A673 (cell line): ENCODE measurements at regions not wholly inside any gene's neighbourhood (a gene's known extent, or its start where the extent isn't known, plus 50 kb on each side); places are given as distances from the start of the nearest gene placed in this dataset.

Source experiments
- BruUV-seq: library from RNA; stranded (reverse); fragments of 400-500 nt; replicated peaks from 2 replicates; lab custom pipeline; 2021; lab: Mats Ljungman, UMichigan
- CTCF ChIA-PET: fragments of 300-600 bp; sonication (Branson Sonifier 250); formaldehyde crosslinking; loops from one replicate; lab custom pipeline; 2022; ENCODE audit warnings: antibody characterized with exemption; lab: Charles Lee
- POLR2A ChIA-PET: fragments of 300-600 bp; sonication (Branson Sonifier 250); formaldehyde crosslinking; loops from one replicate; lab custom pipeline; 2022; ENCODE audit warnings: antibody characterized with exemption; ENCODE audit not compliant: low non-redundant PET; lab: Charles Lee
- DNase-seq: peaks from one replicate; pipeline ENCODE4 v3.0.0-alpha.2; 2015; ENCODE audit warnings: low spot score
- H3K27ac ChIP-seq: fragments of 200-600 bp; sonication (generic); 2 replicates; pipeline ENCODE4 v1.5.1; 2016; ENCODE audit warnings: mixed run types, low read depth, mild to moderate bottlenecking, mixed read lengths, antibody characterized with exemption, low read length; ENCODE audit not compliant: poor library complexity, severe bottlenecking
- H3K27me3 ChIP-seq: fragments of 200-600 bp; sonication (generic); replicated peaks from 2 replicates; pipeline ENCODE4 v1.6.1; 2017; ENCODE audit warnings: mixed run types, low read depth, mild to moderate bottlenecking, mixed read lengths, antibody characterized with exemption, low read length; ENCODE audit not compliant: insufficient read depth, poor library complexity
- H3K36me3 ChIP-seq: fragments of 200-600 bp; sonication (generic); 2 replicates; pipeline ENCODE4 v1.6.1; 2016; ENCODE audit warnings: mixed run types, mild to moderate bottlenecking, mixed read lengths, antibody characterized with exemption, low read length; ENCODE audit not compliant: insufficient read depth, poor library complexity, severe bottlenecking
- H3K4me1 ChIP-seq: fragments of 200-600 bp; sonication (generic); 2 replicates; pipeline ENCODE4 v1.6.1; 2017; ENCODE audit warnings: mixed run types, mild to moderate bottlenecking, mixed read lengths, antibody characterized with exemption, low read length; ENCODE audit not compliant: insufficient read depth, poor library complexity, severe bottlenecking
- H3K4me3 ChIP-seq: fragments of 200-600 bp; sonication (generic); 2 replicates; pipeline ENCODE4 v1.5.1; 2016; ENCODE audit warnings: low read depth, mixed run types, mild to moderate bottlenecking, mixed read lengths, low read length; ENCODE audit not compliant: poor library complexity, severe bottlenecking
- H3K9me3 ChIP-seq: fragments of 200-600 bp; sonication (generic); 2 replicates; pipeline ENCODE4 v1.6.1; 2016; ENCODE audit warnings: mixed run types, low read depth, mild to moderate bottlenecking, mixed read lengths, antibody characterized with exemption, low read length; ENCODE audit not compliant: poor library complexity, severe bottlenecking
- CTCF ChIP-seq: fragments of 300-800, 200-600 bp; sonication (generic); conservative IDR thresholded peaks from 2 replicates; pipeline ENCODE4 v1.5.1; 2017; ENCODE audit warnings: low read depth, mild to moderate bottlenecking, antibody characterized with exemption, low read length, moderate library complexity, mixed read lengths
- EZH2 ChIP-seq: fragments of 200-600 bp; sonication (generic); IDR thresholded peaks from 2 replicates; pipeline ENCODE4 v1.6.1; 2017; ENCODE audit warnings: borderline replicate concordance, low read depth, mild to moderate bottlenecking, mixed read lengths, antibody characterized with exemption, low read length; ENCODE audit not compliant: poor library complexity, severe bottlenecking
- intact Hi-C: fragments of 100-400 bp; cut with micrococcal nuclease; formaldehyde crosslinking; loops from one replicate; pipeline ENCODE4 v1.10.0; 2022; ENCODE audit not compliant: unreplicated experiment

GRCh38 chr11:80024119-80024518, 583.3 kb upstream of the TENM4 start:
- Histone ChIP-seq H3K27ac (no peak overlapping the region), H3K4me1 (no peaks in the 10 kb centered on the region), H3K9me3 (no peaks in the 10 kb centered on the region), H3K4me3 (no peak overlapping the region), H3K36me3 (no peaks in the 10 kb centered on the region), H3K27me3 (no peaks in the 10 kb centered on the region)
- no peak for DNase-seq
- intact Hi-C loops: no loop called here
- no TSS peak for BruUV-seq
- POLR2A ChIA-PET: no interaction called here
- TF ChIP-seq CTCF (no peak), EZH2 (no peak)
- CTCF ChIA-PET: no interaction called here

GRCh38 chr11:80023386-80023785, 582.6 kb upstream of the TENM4 start:
- H3K36me3 ChIP-seq: no peaks in the 10 kb centered on the region
- H3K4me1 ChIP-seq: no peaks in the 10 kb centered on the region
- TF ChIP-seq EZH2 (no peak), CTCF (no peak)
- no peak for DNase-seq
- no peaks in the 10 kb centered on the region for H3K27me3 ChIP-seq
- H3K9me3 ChIP-seq: no peaks in the 10 kb centered on the region
- BruUV-seq: no TSS peak
- ChIA-PET CTCF (no interaction called here), POLR2A (no interaction called here)
- intact Hi-C loops: no loop called here
- H3K27ac ChIP-seq: no peak overlapping the region
- no peak overlapping the region for H3K4me3 ChIP-seq

- no peak overlapping the region for H3K4me3 ChIP-seq
- POLR2A ChIA-PET: no interaction called here
- no peaks in the 10 kb centered on the region for H3K4me1 ChIP-seq
- no peaks in the 10 kb centered on the region for H3K9me3 ChIP-seq
- CTCF ChIA-PET: no interaction called here
- H3K27ac ChIP-seq: no peak overlapping the region
- no TSS peak for BruUV-seq
- no peaks in the 10 kb centered on the region for H3K27me3 ChIP-seq
- DNase-seq: no peak
- intact Hi-C loops: no loop called here
- H3K36me3 ChIP-seq: no peaks in the 10 kb centered on the region
- TF ChIP-seq EZH2: no peak
- no peak for TF ChIP-seq CTCF
Observed at GRCh38 chr11:80010536-80010935, 569.7 kb upstream of the TENM4 start.
